PC-3 (cell line): ENCODE measurements at regions not wholly inside any gene's neighbourhood (a gene's known extent, or its start where the extent isn't known, plus 50 kb on each side); places are given as distances from the start of the nearest gene placed in this dataset.

Source experiments
- ATAC-seq: fragments of 200-7000 bp; cut with Tn5 transposase; 2 replicates; pipeline ENCODE4 v1.9.1; 2020; ENCODE audit warnings: mild to moderate bottlenecking, moderate library complexity
- BruUV-seq: library from RNA; stranded (reverse); fragments of 400-500 nt; replicated peaks from 2 replicates; lab custom pipeline; 2021; lab: Mats Ljungman, UMichigan
- CTCF ChIA-PET: fragments of 300-600 bp; sonication (Branson Sonifier 250); formaldehyde crosslinking; loops from one replicate; lab custom pipeline; 2022; ENCODE audit warnings: antibody characterized with exemption; lab: Charles Lee
- POLR2A ChIA-PET: fragments of 300-600 bp; sonication (Branson Sonifier 250); formaldehyde crosslinking; loops from one replicate; lab custom pipeline; 2022; ENCODE audit warnings: antibody characterized with exemption; ENCODE audit not compliant: unreplicated experiment; lab: Charles Lee
- DNase-seq: peaks from one replicate; pipeline ENCODE4 v3.0.0-alpha.2; 2015
- H2AFZ ChIP-seq: fragments of 300-600 bp; sonication (generic); 2 replicates; pipeline ENCODE4 v1.6.0; 2016; ENCODE audit warnings: antibody characterized with exemption, low read length
- H3F3A ChIP-seq: fragments of 300-600 bp; sonication (generic); one replicate; pipeline ENCODE4 v1.6.0; 2017; ENCODE audit warnings: antibody characterized with exemption, low read length, control low read depth, mild to moderate bottlenecking; ENCODE audit not compliant: unreplicated experiment
- H3K27ac ChIP-seq: fragments of 300-600 bp; sonication (generic); 2 replicates; pipeline ENCODE4 v1.5.1; 2016; ENCODE audit warnings: mild to moderate bottlenecking, low read length
- H3K27me3 ChIP-seq: fragments of 300-600 bp; sonication (generic); 2 replicates; pipeline ENCODE4 v1.6.1; 2016; ENCODE audit warnings: low read length, mixed read lengths
- H3K36me3 ChIP-seq: fragments of 300-600 bp; sonication (generic); 2 replicates; pipeline ENCODE4 v1.6.1; 2016; ENCODE audit warnings: low read depth, mixed run types, low read length, mixed read lengths
- H3K4me1 ChIP-seq: fragments of 300-600 bp; sonication (generic); 2 replicates; pipeline ENCODE4 v1.5.1; 2016; ENCODE audit warnings: low read length; ENCODE audit not compliant: insufficient read depth
- H3K4me2 ChIP-seq: fragments of 300-600 bp; sonication (generic); 2 replicates; pipeline ENCODE4 v1.6.0; 2016; ENCODE audit warnings: low read length
- H3K4me3 ChIP-seq: fragments of 300-600 bp; sonication (generic); 2 replicates; pipeline ENCODE4 v1.5.1; 2016; ENCODE audit warnings: mild to moderate bottlenecking, low read length, mixed read lengths
- H3K79me2 ChIP-seq: fragments of 300-600 bp; sonication (generic); 2 replicates; pipeline ENCODE4 v1.6.1; 2017; ENCODE audit warnings: low read length, mixed read lengths
- H3K9ac ChIP-seq: fragments of 300-600 bp; sonication (generic); 2 replicates; pipeline ENCODE4 v1.6.0; 2016; ENCODE audit warnings: mild to moderate bottlenecking, low read length
- H3K9me2 ChIP-seq: fragments of 300-600 bp; sonication (generic); replicated peaks from 2 replicates; pipeline ENCODE4 v1.6.1; 2016; ENCODE audit warnings: mixed run types, low read length, mixed read lengths
- H3K9me3 ChIP-seq: fragments of 300-600 bp; sonication (generic); 2 replicates; pipeline ENCODE4 v1.6.1; 2016; ENCODE audit warnings: low read length, mixed read lengths
- H4K20me1 ChIP-seq: fragments of 300-600 bp; sonication (generic); 2 replicates; pipeline ENCODE4 v1.6.1; 2016; ENCODE audit warnings: low read length, mixed read lengths
- CTCF ChIP-seq: fragments of 300-600 bp; sonication (generic); conservative IDR thresholded peaks from 2 replicates; pipeline ENCODE4 v1.5.1; 2017; ENCODE audit warnings: antibody characterized with exemption, low read depth, mild to moderate bottlenecking, low read length
- EZH2 ChIP-seq: fragments of 300-600 bp; sonication (generic); IDR thresholded peaks from one replicate; pipeline ENCODE4 v1.6.1; 2017; ENCODE audit warnings: antibody characterized with exemption, mild to moderate bottlenecking, low read length; ENCODE audit not compliant: unreplicated experiment
- EZH2phosphoT487 ChIP-seq: fragments of 300-600 bp; sonication (generic); IDR thresholded peaks from 2 replicates; pipeline ENCODE4 v1.6.1; 2018; ENCODE audit warnings: mild to moderate bottlenecking, antibody characterized with exemption, low read length, borderline replicate concordance
- intact Hi-C: fragments of 100-400 bp; cut with micrococcal nuclease; formaldehyde crosslinking; loops from 2 replicates; pipeline ENCODE4 v1.9.0; 2023

- Histone ChIP-seq H3K36me3 (no peaks in the 10 kb centered on the region), H3K4me2 (no peak overlapping the region), H3K4me1 (no peaks in the 10 kb centered on the region), H3K4me3 (no peak overlapping the region), H3K9ac (no peak overlapping the region), H3K9me2 (no peaks in the 10 kb centered on the region), H2AFZ (no peak overlapping the region), H3K79me2 (no peaks in the 10 kb centered on the region), H4K20me1 (no peaks in the 10 kb centered on the region), H3K27me3 (peaks cover 70% of the 10 kb centered on the region), H3F3A (no peaks in the 10 kb centered on the region), H3K27ac (no peak overlapping the region), H3K9me3 (no peaks in the 10 kb centered on the region)
- ChIA-PET CTCF (no interaction called here), POLR2A (interaction anchor here (0.5 kb wide), 1 partner anchor 104 kb away, joined by 5 read pairs; no protein-coding TSS in a partner anchor)
- intact Hi-C loops, result no loop called here
- BruUV-seq, result no TSS peak
- ATAC-seq, result no peak
- no peak for DNase-seq
- TF ChIP-seq EZH2 (no peak), CTCF (no peak), EZH2phosphoT487 (no peak)
Observed at GRCh38 chr1:90198616-90199332, 203.9 kb downstream of the ZNF326 start.

- H3K27ac ChIP-seq, result no peak overlapping the region
- peaks cover 79% of the 10 kb centered on the region for H3K27me3 ChIP-seq
- CTCF ChIA-PET, result no interaction called here
- no peaks in the 10 kb centered on the region for H4K20me1 ChIP-seq
- no peak overlapping the region for H3K4me3 ChIP-seq
- no peaks in the 10 kb centered on the region for H3K9me2 ChIP-seq
- no peaks in the 10 kb centered on the region for H3K9me3 ChIP-seq
- BruUV-seq, result no TSS peak
- H3K36me3 ChIP-seq, result no peaks in the 10 kb centered on the region
- ATAC-seq (no peak), DNase-seq (no peak)
- H3F3A ChIP-seq, result no peaks in the 10 kb centered on the region
- intact Hi-C loops, result no loop called here
- no peaks in the 10 kb centered on the region for H3K79me2 ChIP-seq
- no peak overlapping the region for H2AFZ ChIP-seq
- TF ChIP-seq EZH2phosphoT487 (no peak), CTCF (no peak), EZH2 (no peak)
- no peaks in the 10 kb centered on the region for H3K4me1 ChIP-seq
- H3K9ac ChIP-seq, result no peak overlapping the region
- POLR2A ChIA-PET, result no interaction called here
- no peak overlapping the region for H3K4me2 ChIP-seq
Observed at GRCh38 chr1:90193116-90193515, 198.2 kb downstream of the ZNF326 start.

GRCh38 chr1:90192408-90192807, 197.5 kb downstream of the ZNF326 start:
- Histone ChIP-seq H2AFZ (no peak overlapping the region), H3K4me2 (no peak overlapping the region), H3K4me1 (no peaks in the 10 kb centered on the region), H3K4me3 (no peak overlapping the region), H3K9ac (no peak overlapping the region), H3F3A (no peaks in the 10 kb centered on the region), H3K36me3 (no peaks in the 10 kb centered on the region), H4K20me1 (no peaks in the 10 kb centered on the region), H3K27me3 (peaks cover 79% of the 10 kb centered on the region), H3K79me2 (no peaks in the 10 kb centered on the region), H3K9me2 (no peaks in the 10 kb centered on the region), H3K27ac (no peak overlapping the region), H3K9me3 (no peaks in the 10 kb centered on the region)
- ChIA-PET POLR2A (no interaction called here), CTCF (no interaction called here)
- DNase-seq (no peak), ATAC-seq (no peak)
- no TSS peak for BruUV-seq
- TF ChIP-seq EZH2 (no peak), CTCF (no peak), EZH2phosphoT487 (no peak)
- intact Hi-C loops, result no loop called here
